HEK293 (cell line): ENCODE measurements at regions not wholly inside any gene's neighbourhood (a gene's known extent, or its start where the extent isn't known, plus 50 kb on each side); places are given as distances from the start of the nearest gene placed in this dataset.

Experiments used
- CTCF ChIA-PET: fragments of 350-600 bp; formaldehyde crosslinking; extraction: SDS; loops from one replicate; lab custom pipeline; 2021; ENCODE audit warnings: antibody characterized with exemption; lab: Yijun Ruan, JAX
- POLR2A ChIA-PET: fragments of 300-600 bp; formaldehyde crosslinking; extraction: SDS; loops from one replicate; lab custom pipeline; 2020; ENCODE audit warnings: antibody characterized with exemption, inconsistent platforms; lab: Yijun Ruan, JAX
- H3K27ac ChIP-seq: fragments of 200-500 bp; sonication (Bioruptor generic); 2 replicates; pipeline ENCODE4 v1.5.1; 2014; ENCODE audit warnings: low read depth, low read length, control low read depth, inconsistent platforms; ENCODE audit errors: extremely low read depth
- H3K36me3 ChIP-seq, 2 experiments: fragments of 200-500 bp in 1 of 2; sonication (Bioruptor generic) in 1 of 2; 1 replicate in 1 of 2; 2 replicates in 1 of 2; pipeline ENCODE4 v1.5.1; 2014 to 2017; ENCODE audit warnings: inconsistent platforms in 2 of 2, low read length in 2 of 2; ENCODE audit not compliant: control insufficient read depth in 2 of 2, insufficient read depth in 1 of 2
- H3K4me1 ChIP-seq: fragments of 200-500 bp; sonication (Bioruptor generic); 2 replicates; pipeline ENCODE4 v1.5.1; 2014; ENCODE audit warnings: mild to moderate bottlenecking, low read length, inconsistent platforms; ENCODE audit not compliant: control insufficient read depth, insufficient read depth
- H3K4me3 ChIP-seq: 2 replicates; pipeline ENCODE4 v1.5.1; 2011; ENCODE audit warnings: low read depth, mild to moderate bottlenecking, control low read depth, low read length, moderate library complexity
- H3K9me3 ChIP-seq: fragments of 200-500 bp; sonication (Bioruptor generic); 2 replicates; pipeline ENCODE4 v1.5.1; 2014; ENCODE audit warnings: low read depth, low read length, inconsistent platforms; ENCODE audit not compliant: control insufficient read depth, insufficient read depth
- EGR2 ChIP-seq: fragments of 450-650 bp; formaldehyde crosslinking; IDR thresholded peaks from 2 replicates; pipeline ENCODE4 v1.5.1; 2016; ENCODE audit warnings: low read depth, missing biosample characterization, missing genetic modification characterization
- GLIS1 ChIP-seq: fragments of 450-650 bp; formaldehyde crosslinking; IDR thresholded peaks from 2 replicates; pipeline ENCODE4 v1.5.1; 2016; ENCODE audit warnings: missing biosample characterization, missing genetic modification characterization
- SALL2 ChIP-seq: fragments of 450-650 bp; formaldehyde crosslinking; IDR thresholded peaks from 2 replicates; pipeline ENCODE4 v1.5.0; 2017; ENCODE audit warnings: missing biosample characterization, mild to moderate bottlenecking, missing genetic modification characterization, borderline replicate concordance
- TRIM28 ChIP-seq: IDR thresholded peaks from 2 replicates; pipeline ENCODE4 v1.6.1; 2011; ENCODE audit warnings: low read length, control low read depth, borderline replicate concordance
- ZFHX2 ChIP-seq: fragments of 450-650 bp; formaldehyde crosslinking; conservative IDR thresholded peaks from 2 replicates; pipeline ENCODE4 v1.5.1; 2016; ENCODE audit warnings: missing biosample characterization, missing genetic modification characterization
- ZNF48 ChIP-seq: fragments of 450-650 bp; formaldehyde crosslinking; IDR thresholded peaks from 2 replicates; pipeline ENCODE4 v1.5.1; 2016; ENCODE audit warnings: missing biosample characterization, missing genetic modification characterization
- ZNF514 ChIP-seq: fragments of 450-650 bp; formaldehyde crosslinking; IDR thresholded peaks from 2 replicates; pipeline ENCODE4 v1.5.1; 2016; ENCODE audit warnings: missing biosample characterization, missing genetic modification characterization
- ZNF529 ChIP-seq: fragments of 450-650 bp; formaldehyde crosslinking; IDR thresholded peaks from 2 replicates; pipeline ENCODE4 v1.5.1; 2017; ENCODE audit warnings: missing genetic modification characterization, missing biosample characterization; ENCODE audit not compliant: insufficient replicate concordance
- ZNF549 ChIP-seq: fragments of 450-650 bp; IDR thresholded peaks from 2 replicates; pipeline ENCODE4 v1.5.1; 2018; ENCODE audit warnings: missing biosample characterization, missing genetic modification characterization, mild to moderate bottlenecking, inconsistent platforms, moderate library complexity
- TF ChIP-seq, protein P1 (sequence below): fragments of 450-650 bp; formaldehyde crosslinking; conservative IDR thresholded peaks from 2 replicates; pipeline ENCODE4 v1.5.1; 2016; ENCODE audit warnings: low read depth, missing biosample characterization, missing genetic modification characterization
- TF ChIP-seq, protein P2 (sequence below): fragments of 450-650 bp; formaldehyde crosslinking; IDR thresholded peaks from 2 replicates; pipeline ENCODE4 v1.5.1; 2016; ENCODE audit warnings: missing biosample characterization, missing genetic modification characterization
- TF ChIP-seq, protein P3 (sequence below): fragments of 450-650 bp; IDR thresholded peaks from 2 replicates; pipeline ENCODE4 v1.5.1; 2018; ENCODE audit warnings: missing biosample characterization, mild to moderate bottlenecking, missing genetic modification characterization

- no peak overlapping the region for H3K27ac ChIP-seq
- H3K36me3 ChIP-seq, result no peaks in the 10 kb centered on the region
- CTCF ChIA-PET, result interaction anchor here (0.7 to 2.5 kb wide), 2 partner anchors 11 to 18 kb away, joined by 4 to 11 read pairs; no protein-coding TSS in a partner anchor
- TF ChIP-seq ZNF48, result no peak
- TF ChIP-seq SALL2 (tag by site-specific recombination), result no peak
- H3K4me1 ChIP-seq, result no peaks in the 10 kb centered on the region
- no peaks in the 10 kb centered on the region for H3K9me3 ChIP-seq
- H3K4me3 ChIP-seq, result no peak overlapping the region
- POLR2A ChIA-PET, result no interaction called here
Measured at GRCh38 chr5:35454011-35454525, 163.6 kb upstream of the SPEF2 start.

DNA sequence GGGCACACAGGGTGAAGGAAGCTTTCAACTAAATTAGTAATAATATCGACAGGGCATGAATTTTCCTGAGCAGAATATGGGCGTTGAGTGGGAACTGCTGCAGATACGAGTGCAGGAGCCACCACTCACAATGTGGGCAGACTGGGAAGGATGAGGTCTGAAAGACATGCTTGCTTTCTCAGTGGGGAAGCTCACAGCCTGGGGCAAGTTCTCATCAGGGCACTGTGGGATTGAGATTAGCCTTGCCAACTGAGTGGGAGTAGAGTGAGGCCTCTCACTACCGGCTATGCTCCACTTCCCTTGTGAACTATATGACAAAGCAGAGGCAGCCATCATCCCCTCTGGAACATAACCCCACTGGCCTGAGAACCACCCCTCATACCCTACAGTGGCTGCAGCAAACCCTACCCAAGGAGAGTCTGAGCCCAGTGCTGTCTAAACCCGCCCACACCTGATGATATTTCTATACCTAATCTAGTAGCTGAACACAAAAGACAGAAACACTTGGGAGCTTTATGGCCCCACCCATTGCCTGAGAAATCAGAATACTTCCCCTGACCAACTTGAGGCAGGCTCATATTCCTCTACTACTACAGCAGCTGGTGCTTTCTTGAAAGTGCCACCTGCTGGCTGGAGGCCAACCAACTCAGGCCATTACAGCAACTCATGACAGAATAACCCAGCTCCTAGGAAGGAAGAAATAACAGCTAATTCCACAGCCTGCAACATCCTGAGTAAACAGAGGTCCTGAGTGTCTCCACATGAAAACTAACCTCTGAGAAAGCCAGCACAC, 173.7 kb upstream of the SPEF2 start:
- Histone ChIP-seq H3K9me3 (no peaks in the 10 kb centered on the region), H3K27ac (no peak overlapping the region), H3K4me1 (no peaks in the 10 kb centered on the region), H3K4me3 (no peak overlapping the region), H3K36me3 (no peaks in the 10 kb centered on the region)
- CTCF ChIA-PET, result interaction anchor here (0.7 to 1.1 kb wide), 2 partner anchors 9 to 10 kb away, joined by 3 to 4 read pairs; no protein-coding TSS in a partner anchor
- TF ChIP-seq EGR2 (tag by site-specific recombination) (peak; percentile 53; the same call in 1 of the 2 replicates), ZFHX2 (peak; percentile 25; the same call in 1 of the 2 replicates)
- TF ChIP-seq, protein P1, sequence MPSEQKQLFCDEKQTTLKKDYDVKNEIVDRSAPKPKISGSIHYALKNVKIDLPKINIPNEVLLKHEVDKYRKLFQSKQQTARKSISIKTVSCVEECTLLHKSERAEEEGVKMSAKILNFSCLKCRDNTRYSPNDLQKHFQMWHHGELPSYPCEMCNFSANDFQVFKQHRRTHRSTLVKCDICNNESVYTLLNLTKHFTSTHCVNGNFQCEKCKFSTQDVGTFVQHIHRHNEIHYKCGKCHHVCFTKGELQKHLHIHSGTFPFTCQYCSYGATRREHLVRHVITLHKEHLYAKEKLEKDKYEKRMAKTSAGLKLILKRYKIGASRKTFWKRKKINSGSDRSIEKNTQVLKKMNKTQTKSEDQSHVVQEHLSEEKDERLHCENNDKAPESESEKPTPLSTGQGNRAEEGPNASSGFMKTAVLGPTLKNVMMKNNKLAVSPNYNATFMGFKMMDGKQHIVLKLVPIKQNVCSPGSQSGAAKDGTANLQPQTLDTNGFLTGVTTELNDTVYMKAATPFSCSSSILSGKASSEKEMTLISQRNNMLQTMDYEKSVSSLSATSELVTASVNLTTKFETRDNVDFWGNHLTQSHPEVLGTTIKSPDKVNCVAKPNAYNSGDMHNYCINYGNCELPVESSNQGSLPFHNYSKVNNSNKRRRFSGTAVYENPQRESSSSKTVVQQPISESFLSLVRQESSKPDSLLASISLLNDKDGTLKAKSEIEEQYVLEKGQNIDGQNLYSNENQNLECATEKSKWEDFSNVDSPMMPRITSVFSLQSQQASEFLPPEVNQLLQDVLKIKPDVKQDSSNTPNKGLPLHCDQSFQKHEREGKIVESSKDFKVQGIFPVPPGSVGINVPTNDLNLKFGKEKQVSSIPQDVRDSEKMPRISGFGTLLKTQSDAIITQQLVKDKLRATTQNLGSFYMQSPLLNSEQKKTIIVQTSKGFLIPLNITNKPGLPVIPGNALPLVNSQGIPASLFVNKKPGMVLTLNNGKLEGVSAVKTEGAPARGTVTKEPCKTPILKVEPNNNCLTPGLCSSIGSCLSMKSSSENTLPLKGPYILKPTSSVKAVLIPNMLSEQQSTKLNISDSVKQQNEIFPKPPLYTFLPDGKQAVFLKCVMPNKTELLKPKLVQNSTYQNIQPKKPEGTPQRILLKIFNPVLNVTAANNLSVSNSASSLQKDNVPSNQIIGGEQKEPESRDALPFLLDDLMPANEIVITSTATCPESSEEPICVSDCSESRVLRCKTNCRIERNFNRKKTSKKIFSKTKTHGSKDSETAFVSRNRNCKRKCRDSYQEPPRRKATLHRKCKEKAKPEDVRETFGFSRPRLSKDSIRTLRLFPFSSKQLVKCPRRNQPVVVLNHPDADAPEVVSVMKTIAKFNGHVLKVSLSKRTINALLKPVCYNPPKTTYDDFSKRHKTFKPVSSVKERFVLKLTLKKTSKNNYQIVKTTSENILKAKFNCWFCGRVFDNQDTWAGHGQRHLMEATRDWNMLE (tag by site-specific recombination), result no peak
- POLR2A ChIA-PET, result no interaction called here

GRCh38 chr5:35442885-35443639, 174.6 kb upstream of the SPEF2 start:
- no peak overlapping the region for H3K27ac ChIP-seq
- ChIA-PET CTCF (interaction anchor here (0.7 kb wide), 1 partner anchor 11 kb away, joined by 4 read pairs; no protein-coding TSS in a partner anchor), POLR2A (no interaction called here)
- TF ChIP-seq ZNF514 (tag by site-specific recombination) (no peak), ZNF529 (tag by site-specific recombination) (no peak), ZNF549 (tag by site-specific recombination) (no peak), GLIS1 (tag by site-specific recombination) (no peak), TRIM28 (no peak)
- TF ChIP-seq, protein P2, sequence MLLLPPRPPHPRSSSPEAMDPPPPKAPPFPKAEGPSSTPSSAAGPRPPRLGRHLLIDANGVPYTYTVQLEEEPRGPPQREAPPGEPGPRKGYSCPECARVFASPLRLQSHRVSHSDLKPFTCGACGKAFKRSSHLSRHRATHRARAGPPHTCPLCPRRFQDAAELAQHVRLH (tag by site-specific recombination), result no peak
- TF ChIP-seq, protein P3, sequence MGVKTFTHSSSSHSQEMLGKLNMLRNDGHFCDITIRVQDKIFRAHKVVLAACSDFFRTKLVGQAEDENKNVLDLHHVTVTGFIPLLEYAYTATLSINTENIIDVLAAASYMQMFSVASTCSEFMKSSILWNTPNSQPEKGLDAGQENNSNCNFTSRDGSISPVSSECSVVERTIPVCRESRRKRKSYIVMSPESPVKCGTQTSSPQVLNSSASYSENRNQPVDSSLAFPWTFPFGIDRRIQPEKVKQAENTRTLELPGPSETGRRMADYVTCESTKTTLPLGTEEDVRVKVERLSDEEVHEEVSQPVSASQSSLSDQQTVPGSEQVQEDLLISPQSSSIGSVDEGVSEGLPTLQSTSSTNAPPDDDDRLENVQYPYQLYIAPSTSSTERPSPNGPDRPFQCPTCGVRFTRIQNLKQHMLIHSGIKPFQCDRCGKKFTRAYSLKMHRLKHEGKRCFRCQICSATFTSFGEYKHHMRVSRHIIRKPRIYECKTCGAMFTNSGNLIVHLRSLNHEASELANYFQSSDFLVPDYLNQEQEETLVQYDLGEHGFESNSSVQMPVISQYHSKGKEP (tag by site-specific recombination), result no peak
- H3K9me3 ChIP-seq, result no peaks in the 10 kb centered on the region
- H3K36me3 ChIP-seq, result no peaks in the 10 kb centered on the region
- H3K4me3 ChIP-seq, result no peak overlapping the region
- H3K4me1 ChIP-seq, result no peaks in the 10 kb centered on the region
